ENCODE measurements at regions not wholly inside any gene's neighbourhood (a gene's known extent, or its start where the extent isn't known, plus 50 kb on each side); places are given as distances from the start of the nearest gene placed in this dataset.
"Not testable (repeated sequence)": the region's sequence is repeated elsewhere in the genome, so short reads cannot be mapped to it uniquely, and the experiment has no call there.

DNA sequence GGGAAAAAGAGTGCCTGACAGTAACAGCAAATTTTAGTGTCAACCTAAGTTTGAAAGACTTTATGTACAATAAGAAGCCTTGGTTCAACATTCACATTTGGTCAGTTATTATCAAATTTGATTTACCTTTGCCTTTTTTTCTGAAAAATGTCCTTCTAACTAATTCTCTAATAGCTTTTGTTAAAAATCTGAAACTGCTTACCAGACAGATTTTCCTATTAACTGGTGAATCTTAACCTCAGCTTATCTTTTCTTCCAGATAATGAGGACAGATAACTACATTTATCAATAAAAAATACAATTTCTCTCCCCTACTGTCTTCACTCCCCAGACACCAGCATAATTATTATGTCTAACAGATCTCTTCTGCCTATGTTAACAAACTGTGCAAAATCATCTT is 988.5 kb downstream of the CDH18 start:
- no peak for DNase-seq

DNA sequence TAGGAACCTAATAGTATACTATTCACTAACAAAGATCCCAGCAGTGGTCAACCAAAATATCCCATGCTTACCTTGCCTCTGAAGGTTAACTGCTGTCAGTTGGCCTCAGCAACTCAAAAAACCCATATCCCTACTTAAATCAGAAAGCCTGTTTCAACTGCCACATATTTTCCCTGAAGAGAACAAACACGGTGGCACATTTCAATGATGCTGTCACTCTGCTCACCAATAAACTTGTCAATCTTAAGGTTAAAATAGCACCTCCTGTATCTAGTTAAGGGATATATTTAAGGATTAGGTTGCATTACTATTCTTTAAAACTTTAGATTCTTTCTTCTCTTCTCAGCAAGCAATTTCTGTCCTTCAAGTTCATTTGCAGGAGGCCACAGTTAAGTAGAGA is 986.9 kb downstream of the CDH18 start:
- DNase-seq, result no peak

DNA sequence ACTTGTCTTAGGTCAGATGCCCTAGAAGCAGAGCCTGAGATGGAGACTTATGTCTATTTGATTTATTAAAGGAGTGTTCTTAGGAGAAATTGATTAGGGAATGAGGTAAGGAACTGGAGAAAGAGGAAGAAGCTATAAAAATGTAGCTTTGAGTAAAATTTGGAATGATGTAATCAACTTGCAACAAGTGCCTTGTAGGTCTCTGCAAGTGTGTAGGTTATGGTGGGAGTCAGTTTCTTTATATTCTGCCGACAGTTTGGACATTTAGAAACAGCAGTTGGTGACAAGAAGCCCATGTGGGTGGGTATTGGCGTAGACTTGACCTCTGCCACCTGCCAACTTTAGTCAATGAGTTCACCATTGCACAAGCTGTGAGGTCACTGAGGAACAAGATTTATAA is 986.5 kb downstream of the CDH18 start:
- no peak for DNase-seq

DNA sequence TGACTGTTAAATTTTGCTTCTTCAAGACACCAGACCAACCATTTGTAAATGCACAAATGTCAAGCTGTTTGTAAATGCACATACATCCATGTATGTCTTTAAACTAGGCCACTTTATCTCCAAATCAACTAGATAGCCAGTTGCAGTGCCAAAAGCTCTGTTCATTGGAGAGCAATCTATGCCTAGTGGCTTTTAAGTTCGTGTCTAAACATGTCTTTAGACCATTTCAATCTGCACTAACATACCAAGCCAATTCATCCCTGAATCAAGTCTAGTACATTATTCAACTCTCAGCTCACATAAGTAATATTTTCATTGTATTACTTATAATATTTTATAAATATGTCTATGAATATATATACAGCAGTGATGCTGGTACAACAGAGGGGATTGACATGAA is 985.9 kb downstream of the CDH18 start:
- DNase-seq, result no peak

DNA sequence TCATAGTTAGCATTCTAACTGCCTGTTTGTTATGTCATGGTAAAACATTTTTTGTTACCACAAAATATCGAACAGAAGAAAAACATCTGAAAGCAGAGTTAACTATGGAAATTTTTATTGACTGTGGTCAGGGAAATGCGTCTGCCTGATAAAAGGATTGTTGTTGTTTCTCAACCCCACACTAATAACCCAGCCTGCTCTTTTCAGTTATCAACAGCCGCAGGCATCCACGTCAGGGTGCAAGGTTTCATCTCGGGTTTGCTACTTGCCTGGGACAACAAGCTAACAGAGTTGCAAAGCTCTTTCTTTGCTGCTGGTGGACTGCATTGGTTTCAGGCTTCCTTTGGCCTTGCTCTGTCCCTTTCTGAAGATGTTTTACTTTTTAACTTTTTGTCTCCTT is 969.2 kb downstream of the CDH18 start:
- DNase-seq, result no peak

DNA sequence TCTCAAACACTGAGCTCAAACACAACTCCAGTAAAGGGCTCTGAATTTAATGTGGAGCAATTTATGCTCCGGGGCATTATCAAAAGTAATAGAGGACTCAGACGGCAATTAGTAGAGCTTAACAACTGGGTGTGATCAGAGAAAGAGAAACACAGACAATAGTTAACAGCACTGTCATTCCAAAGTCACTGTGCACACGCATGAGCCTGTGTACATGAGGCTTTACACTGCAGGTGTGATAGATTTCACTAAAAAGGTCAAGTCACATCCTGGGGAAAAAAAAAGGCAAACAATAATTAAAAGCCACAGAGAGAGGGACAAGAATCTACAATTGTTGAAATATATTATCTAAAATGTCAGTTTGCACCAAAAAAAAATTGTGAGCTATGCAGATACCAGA is 956.5 kb downstream of the CDH18 start:
- no peak for DNase-seq

DNA sequence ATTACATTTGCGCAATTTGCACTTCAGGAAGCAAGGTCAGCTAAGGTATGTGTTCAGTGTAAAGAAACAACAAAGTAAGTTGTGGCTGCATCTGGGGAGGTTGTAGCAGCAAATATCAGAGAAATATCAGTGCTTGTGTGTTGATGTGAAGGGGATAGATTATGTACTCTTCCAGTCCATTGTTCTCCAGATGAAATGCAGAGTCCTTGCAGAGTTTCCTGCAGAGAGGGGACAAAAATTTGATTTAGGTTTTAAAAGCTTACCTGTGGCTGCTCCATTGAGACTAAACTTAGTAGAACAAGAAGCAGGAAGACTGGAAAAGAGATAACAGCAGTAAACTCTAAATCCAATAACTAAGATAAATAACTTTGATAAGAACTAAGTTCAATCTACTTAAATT is 952.2 kb downstream of the CDH18 start:
- no peak for DNase-seq

DNA sequence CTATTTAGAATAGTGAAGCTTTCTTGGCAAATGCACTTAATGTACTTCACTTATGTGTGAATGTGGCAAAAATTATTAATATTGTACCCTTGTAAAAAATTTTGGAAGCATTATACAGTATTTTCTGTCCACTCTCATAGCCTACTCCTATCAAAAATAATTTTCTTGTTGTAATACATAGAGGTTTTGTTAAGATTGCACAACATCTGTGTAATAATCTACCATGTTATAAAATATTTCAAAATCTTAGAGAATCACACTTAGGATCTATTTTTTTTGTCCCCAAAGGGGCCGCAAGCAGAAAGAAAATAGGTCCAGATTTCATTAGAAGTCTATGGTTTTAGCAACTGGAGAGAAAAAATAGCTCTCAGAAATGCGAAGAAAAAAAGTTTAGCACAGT is 945.9 kb downstream of the CDH18 start:
- no peak for DNase-seq

DNA sequence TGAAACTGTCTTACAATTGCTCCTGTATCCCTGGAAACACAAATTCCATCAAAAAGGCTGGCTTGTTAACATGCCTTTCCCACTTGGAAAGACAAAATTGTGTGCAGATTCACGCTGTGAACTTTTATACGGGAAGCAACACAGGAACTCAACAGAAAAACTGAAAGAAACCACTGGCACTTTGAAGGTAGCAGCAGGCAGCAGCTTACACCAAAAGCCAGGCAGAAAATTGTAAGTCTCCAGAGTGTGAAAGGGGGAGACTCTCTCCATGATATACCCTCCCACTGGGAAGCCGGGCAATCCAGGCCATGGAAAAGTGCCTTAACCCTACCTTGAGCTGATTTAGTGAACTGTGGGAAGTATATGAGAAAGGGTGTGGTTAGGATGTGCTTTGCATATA is 943.7 kb downstream of the CDH18 start:
- no peak for DNase-seq

DNA sequence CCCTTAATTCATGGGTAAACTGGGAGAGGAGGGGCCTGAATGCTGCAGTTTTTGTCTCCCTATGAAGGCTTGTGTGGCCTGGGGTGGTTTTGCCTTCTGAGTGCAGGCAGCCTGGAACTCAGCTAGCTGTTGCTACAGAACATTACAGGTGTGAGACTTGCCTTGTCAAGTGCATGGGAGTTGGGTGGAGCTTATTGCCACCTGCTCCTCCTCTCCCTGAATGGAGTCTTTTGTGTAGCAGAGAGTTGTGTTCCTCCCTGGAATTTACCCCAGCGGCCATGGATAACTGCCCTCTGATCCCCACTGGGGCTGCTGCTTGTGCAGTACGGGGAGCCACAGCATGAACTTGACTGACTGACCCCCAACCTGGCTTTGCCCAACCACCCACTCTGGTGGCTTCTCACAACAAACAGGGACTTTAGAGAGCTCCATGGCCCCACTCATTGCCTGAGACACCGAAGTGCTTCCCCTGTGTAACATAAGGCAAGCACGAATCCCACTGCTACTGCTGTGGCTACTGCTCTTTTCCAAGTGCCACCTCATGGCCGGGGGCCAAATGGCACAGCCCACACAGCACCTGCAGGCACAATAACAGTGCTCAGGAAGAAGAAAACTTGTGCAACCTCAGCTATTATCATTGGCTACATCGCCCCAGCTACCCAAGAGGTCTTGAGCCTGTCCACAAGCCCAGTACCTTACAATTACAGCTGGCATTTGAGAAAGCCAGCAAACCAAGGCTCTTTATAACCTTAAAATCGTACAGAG is 942.9 kb downstream of the CDH18 start:
- DNase-seq, result no peak

DNA sequence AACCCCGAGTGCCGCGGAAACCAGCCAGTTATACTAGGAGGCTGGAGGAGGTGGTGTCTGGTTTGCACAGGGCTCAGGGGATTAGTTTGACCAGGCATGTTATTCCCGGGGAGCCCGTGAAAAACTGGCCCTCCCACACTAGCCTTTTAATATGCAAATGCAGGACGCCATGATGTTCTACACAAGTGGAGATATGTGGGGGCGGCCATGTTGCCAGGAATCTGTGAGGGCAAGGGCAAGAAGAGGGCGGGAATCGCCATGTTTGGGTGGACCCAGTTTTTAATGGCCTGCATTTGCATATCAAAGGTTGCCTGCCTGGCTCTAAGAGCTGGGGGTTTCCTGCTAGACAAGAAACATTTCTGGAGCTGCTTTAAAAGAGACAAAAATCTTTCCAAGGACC is 940.7 kb downstream of the CDH18 start:
- no peak for DNase-seq

DNA sequence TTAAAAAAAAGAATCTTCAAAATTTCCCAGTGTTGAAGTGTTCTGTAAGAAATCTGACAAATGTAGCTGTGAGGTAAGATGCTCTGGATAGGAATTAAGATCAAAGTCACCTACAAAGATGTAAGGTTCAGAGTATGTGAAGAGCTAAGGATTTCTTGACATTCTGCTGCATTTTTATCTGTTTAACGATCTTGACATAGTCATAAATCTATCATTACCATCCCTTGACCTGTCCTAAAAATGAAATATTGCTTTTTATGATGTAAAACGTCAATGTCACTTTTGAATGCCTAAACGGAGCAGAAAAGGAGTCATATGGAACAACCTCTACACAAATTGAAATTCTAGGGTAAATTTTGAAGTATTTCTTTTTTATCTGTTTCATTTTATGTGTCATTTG is 939.3 kb downstream of the CDH18 start:
- DNase-seq, result no peak

DNA sequence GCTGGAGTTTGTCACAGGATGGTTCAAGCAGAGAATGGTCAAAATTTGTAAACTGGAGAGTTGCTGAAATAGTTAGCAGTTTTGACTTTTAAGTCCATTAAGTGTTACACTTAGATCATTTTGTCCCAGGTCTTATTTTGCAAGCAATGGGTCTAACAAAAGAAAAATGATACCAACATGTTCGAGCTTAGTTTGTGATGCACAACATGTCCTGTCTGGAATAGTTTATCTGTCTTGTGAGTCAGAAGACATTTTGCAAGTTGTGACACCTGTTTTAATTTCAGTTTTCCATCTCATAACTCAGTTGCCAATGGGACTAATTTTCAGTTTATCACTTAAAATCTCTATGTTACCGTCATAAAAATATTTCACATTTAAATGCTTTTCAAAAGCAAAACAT is 929.8 kb downstream of the CDH18 start:
- DNase-seq, result no peak

DNA sequence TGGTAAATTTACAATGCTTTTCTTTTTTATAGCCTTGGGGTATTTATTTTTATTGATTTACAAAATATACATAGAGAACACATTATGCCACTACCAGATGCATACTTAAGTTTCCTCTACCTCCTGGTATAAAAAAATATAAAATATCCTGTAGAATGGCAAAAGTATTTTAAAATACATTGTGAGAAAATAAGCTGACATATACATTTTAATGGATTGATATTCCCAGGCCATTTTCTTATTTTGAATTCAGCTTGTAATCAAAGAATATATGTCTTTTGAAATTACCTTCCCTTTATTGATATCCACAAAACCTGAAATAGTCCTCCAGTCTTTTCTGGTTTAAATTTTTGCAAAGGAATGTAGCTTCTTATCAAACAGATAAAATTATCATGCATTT is 923.9 kb downstream of the CDH18 start:
- DNase-seq, result no peak

DNA sequence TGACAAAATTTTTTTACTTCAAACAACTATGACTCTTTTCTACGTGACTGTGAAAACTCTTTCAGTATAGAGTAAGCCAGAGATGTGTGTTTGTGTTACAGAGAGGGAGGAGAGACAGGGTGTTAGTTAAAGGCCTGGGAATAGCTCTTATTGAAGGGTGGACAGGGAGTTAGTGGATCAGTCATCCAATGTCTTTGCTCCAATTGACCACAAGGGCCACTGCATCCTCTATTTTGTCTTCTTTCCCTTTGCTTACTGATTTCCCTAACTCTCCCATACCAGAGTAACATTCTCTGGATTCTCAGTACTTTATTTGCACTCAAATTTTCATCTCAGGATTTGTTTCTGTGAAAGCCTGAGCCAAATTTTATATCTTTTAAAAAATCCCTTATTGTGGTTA is 920.3 kb downstream of the CDH18 start:
- DNase-seq, result no peak

DNA sequence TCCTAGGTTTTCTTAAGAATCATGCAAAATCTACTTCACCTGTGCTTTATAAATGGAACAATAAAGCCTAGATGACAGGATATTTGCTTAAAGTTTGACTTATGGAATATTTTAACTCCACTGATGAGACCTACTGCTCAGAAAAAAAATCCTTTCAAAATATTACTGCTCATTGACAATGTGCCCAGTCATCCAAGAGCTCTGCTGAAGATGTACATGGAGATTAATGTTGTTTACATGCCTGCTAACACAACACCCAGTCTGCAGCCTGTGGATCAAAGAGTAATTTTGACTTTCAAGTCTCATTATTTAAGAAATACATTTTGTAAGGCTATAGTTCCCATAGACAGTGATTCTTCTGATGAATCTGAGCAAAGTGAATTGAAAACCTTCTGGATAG is 889.6 kb downstream of the CDH18 start:
- DNase-seq, result no peak

DNA sequence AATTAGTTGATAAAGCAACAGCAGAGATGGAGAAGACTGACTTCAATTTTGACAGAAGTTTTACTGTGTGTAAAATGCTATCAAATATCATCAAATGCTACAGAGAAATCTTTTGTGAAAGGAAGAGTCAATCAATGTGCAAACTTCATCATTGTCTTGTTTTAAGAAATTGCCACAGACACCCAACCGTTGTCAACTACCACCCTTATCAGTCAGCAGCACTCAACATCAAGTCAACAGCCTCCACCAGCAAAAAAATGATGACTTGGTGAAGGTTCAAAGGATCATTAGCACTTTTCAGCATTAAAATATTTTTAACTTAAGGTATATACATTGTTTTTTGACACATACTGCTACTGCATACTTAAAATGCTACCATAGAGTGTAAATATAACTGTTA is 888.8 kb downstream of the CDH18 start:
- DNase-seq, result no peak

DNA sequence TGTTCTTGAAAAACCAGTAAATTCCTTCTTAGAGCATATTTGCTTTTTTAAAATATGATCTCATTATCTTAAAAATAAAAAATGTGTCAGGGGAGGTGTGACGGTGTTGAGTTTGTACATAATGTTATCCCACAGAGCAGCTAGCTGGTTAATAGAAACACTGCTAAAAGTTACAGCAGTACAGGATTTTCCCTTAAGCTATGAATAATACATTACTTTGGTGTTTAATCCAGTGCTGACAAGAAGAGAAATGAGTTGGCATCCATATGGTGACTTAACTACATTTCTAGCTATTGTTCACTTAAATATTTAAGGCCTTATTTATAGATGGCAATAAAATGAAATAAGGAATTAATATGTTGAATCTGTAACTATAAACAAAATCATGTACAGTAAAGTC is 883.1 kb downstream of the CDH18 start:
- no peak for DNase-seq

DNA sequence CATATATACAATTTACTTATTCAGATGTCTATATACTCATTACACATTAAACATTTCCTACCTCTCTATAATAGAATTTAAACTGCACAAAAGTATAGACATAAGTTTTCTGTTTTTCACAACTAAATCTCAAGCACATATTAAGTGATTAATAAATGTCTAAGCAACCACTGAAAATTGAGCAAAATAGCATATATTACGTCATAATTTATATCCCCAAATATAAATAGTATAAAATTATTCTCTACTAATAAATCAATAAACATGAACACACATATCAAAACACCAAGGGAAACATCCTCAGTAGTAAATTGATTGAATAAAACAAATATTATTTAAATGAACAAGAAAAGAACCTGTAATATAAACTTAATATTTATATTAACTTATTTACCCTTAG is 865.1 kb downstream of the CDH18 start:
- DNase-seq, result no peak

DNA sequence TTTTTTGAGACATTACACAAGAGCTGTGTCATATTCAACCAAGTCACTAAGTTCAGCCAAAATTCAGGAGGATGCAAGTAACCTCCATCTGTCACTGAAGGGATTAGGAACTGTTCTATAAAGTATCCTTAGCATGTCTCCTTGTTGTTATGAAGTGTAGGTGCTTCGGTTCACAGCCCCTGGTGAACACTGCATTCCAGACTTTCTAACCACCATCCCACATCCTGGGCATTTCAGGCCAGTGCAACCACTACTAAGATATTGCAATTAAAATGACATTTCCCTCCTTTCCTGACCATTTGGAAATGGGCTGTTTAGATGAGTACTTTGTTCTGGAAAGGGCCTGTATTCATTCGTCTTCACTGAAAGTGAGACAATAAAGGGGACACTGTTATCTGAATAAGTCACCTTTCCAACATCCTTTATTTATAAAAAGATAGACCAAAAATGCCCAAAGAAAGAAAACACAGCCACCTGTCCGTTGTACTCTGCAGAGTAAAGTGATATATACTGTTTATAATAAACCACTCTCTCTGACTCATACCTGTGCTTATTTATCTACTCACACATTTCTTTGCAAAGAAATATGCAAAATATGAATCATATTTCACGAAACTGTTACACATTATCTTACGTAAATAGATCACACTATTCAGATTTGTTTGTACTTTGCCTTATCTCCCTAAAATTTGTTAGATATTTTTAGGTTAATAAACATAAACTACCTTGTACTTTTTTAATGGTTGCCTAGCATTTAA is 861.9 kb downstream of the CDH18 start:
- DNase-seq, result no peak

DNA sequence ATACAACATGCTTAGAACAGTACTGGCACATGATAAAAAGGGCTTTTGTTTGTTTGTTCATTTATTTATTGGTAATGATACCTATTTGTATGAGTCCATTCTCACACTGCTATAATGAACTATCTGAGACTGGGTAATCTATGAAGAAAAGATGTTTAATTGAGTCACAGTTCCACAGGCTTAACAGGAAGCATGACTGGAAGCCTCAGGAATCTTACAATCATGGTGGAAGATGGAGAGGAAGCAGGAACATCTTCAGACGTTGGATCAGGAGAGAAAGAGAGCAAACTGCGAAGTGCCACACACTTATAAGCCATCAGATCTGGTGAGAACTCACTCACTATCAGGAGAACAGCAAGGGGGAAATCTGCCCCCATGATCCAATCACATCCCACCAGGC is 847.7 kb downstream of the CDH18 start:
- no peak for DNase-seq

DNA sequence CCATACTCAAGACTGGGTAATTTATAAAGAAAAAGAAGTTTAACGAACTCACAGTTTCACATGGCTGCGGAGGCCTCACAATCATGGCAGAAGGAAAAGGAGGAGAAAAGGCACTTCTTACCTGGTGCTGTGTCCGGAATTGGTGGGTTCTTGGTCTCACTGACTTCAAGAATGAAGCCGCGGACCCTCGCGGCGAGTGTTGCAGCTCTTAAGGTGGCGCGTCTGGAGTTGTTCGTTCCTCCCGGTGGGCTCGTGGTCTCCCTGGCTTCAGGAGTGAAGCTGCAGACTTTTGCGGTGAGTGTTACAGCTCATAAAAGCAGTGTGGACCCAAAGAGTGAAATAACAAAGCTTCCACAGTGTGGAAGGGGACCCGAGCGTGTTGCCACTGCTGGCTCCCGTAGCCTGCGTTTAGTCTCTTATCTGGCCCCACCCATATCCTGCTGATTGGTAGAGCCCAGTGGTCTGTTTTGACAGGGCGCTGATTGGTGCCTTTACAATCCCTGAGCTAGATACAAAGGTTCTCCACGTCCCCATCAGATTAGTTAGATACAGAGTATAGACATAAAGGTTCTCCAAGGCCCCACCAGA is 846.0 kb downstream of the CDH18 start:
- DNase-seq, result not testable (repeated sequence)

DNA sequence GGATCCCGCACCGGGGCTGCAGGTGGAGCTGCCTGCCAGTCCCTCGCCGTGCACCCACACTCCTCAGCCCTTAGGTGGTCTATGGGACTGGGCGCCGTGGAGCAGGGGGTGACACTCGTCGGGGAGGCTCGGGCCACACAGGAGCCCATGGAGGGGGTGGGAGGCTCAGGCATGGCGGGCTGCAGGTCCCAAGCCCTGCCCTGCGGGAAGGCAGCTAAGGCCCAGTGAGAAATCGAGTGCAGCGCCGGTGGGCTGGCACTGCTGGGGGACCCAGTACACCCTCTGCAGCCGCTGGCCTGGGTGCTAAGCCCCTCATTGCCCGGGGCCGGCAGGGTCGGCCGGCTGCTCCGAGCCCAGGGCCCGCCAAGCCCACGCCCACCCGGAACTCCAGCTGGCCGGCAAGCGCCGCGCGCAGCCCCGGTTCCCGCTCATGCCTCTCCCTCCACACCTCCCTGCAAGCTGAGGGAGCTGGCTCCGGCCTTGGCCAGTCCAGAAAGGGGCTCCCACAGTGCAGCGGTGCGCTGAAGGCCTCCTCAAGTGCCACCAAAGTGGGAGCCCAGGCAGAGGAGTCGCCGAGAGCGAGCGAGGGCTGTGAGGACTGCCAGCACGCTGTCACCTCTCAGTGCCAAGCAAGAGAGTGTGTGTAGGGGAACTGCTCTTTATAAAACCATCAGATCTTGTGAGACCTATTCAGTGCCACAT is 845.1 kb downstream of the CDH18 start:
- not testable (repeated sequence) for DNase-seq

DNA sequence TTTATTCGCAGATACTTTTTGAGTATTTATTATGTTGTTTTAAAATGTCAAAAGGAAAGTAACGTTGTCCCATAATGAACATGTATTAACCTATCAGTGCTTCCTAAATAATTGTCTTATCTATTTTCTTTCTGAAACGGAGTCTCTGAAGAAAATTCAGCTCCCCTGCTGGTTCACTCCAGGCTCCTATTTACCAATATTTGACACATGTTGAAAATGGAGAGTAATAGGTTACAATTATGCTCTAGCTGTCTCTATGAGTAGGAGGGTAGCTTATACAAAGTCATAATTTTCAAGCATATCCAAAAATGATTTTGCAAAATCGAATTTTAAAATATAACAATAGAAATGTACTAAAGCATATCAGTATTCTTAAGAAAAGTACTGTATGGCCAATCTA is 844.1 kb downstream of the CDH18 start:
- no peak for DNase-seq

Measured in stimulated activated CD8-positive, alpha-beta memory T cell treated with anti-CD3 and anti-CD28 coated beads, Interleukin-4, amount 100 ng/mL, for 48 hours (primary cell).